22Rv1 (cell line): ENCODE measurements at regions not wholly inside any gene's neighbourhood (a gene's known extent, or its start where the extent isn't known, plus 50 kb on each side); places are given as distances from the start of the nearest gene placed in this dataset.

Experiments used
- ZFX ChIP-seq: fragments of 450-650 bp; IDR thresholded peaks from 2 replicates; pipeline ENCODE4 v1.6.1; 2017; ENCODE audit warnings: antibody characterized with exemption, borderline replicate concordance
- TF ChIP-seq, protein P1 (sequence below): fragments of 450-650 bp; IDR thresholded peaks from 2 replicates; pipeline ENCODE4 v1.5.1; 2017; ENCODE audit warnings: mild to moderate bottlenecking

- TF ChIP-seq, protein P1, sequence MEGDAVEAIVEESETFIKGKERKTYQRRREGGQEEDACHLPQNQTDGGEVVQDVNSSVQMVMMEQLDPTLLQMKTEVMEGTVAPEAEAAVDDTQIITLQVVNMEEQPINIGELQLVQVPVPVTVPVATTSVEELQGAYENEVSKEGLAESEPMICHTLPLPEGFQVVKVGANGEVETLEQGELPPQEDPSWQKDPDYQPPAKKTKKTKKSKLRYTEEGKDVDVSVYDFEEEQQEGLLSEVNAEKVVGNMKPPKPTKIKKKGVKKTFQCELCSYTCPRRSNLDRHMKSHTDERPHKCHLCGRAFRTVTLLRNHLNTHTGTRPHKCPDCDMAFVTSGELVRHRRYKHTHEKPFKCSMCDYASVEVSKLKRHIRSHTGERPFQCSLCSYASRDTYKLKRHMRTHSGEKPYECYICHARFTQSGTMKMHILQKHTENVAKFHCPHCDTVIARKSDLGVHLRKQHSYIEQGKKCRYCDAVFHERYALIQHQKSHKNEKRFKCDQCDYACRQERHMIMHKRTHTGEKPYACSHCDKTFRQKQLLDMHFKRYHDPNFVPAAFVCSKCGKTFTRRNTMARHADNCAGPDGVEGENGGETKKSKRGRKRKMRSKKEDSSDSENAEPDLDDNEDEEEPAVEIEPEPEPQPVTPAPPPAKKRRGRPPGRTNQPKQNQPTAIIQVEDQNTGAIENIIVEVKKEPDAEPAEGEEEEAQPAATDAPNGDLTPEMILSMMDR = no peak
- TF ChIP-seq ZFX = no peak
Measured at GRCh38 chr6:10054672-10055071, 360.2 kb downstream of the TFAP2A start.
